Hematopoietic multipotent progenitor cell treated with erythropoietin and hydrocortisone succinate and interleukin-3 and kit ligand, for 8 days (in vitro differentiated cells): ENCODE measurements at regions not wholly inside any gene's neighbourhood (a gene's known extent, or its start where the extent isn't known, plus 50 kb on each side); places are given as distances from the start of the nearest gene placed in this dataset.
"Not testable (repeated sequence)": the region's sequence is repeated elsewhere in the genome, so short reads cannot be mapped to it uniquely, and the experiment has no call there.

Experiments used
- DNase-seq: peaks from one replicate; pipeline ENCODE4 v3.0.0-alpha.2; 2015

DNA sequence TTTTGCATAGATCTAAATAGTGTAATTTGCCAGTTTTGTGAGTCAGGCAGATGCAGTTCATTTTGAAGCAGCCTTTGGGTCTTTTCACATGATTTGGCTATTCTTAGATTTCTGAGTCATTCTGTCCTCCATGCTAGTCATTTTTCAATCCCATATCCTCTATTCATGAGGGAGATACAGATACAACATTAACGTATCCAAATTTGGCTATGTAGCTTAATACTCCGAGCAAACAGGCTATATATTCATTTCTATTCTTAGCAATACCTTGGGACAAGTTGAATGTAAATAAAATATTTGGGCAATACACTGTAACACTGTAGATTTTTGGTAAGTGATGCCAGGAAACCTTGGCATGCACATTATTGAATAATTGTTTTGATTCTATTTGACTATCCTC is 270.7 kb upstream of the PDE3A start:
- no peak for DNase-seq

GRCh38 chr12:20099395-20100183 is 268.7 kb upstream of the PDE3A start:
- no peak for DNase-seq

DNA sequence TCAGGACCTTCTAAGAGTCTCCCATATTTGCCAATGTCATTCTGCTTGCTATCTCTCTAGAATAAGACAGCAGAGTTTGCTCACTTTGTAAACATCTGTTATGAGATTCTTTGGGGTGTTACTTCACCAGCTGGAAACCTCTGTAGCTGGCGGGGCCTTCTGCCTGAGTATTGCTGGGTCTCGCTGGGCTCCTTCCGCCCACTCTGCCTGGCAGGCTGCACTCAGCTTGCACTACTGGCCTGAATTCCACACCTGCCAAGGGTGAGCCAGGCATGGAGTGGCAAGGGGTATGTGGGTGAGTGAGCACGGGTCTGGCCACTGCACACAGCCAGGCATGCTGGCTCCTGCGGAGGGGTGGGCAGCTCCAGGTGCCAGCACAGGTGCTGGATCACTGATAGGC is 267.3 kb upstream of the PDE3A start:
- DNase-seq: no peak

DNA sequence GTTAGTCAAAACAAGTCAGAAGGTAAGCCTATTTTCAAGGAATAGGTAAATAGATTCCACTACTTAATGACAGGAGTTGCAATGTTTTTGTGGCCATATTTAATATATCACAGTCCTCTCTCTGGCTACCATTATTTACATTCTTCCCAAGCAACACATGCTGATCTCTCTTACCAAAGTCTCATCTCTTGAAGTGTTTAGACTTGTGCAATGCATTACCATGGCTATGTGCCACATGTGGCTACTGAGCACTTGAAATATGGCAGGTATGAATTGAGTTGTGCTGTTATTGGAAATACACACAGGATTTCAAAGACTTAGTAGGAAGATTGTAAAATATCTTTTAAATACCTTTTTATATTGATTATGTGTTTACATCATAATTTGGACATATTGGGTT is 262.4 kb upstream of the PDE3A start:
- DNase-seq: no peak

DNA sequence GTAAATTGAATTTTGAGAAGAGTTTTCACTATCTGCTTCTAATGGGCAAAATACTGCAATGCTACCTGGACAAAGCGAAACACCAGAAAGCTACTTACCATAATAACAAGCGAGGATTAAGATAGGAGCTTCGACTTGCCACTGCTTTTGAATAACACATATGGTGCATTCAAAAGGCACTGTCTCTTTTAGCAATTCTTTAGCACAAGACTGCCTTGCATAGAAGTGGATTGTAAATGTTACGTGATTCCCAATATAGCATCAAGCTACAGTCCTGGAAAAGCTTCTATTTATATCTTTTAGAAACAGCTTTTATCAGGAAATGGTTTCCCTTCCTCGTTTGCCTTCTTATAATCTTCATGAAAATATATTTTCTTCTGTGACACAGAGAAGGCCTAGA is 258.7 kb upstream of the PDE3A start:
- DNase-seq: no peak

- not testable (repeated sequence) for DNase-seq
Observed at GRCh38 chr12:20115371-20115770, 253.0 kb upstream of the PDE3A start.

- no peak for DNase-seq
Observed at GRCh38 chr12:20119596-20120402, 248.5 kb upstream of the PDE3A start.

GRCh38 chr12:20120403-20120725 is 248.0 kb upstream of the PDE3A start:
- no peak for DNase-seq

GRCh38 chr12:20122274-20122673 is 246.1 kb upstream of the PDE3A start:
- DNase-seq: no peak

DNA sequence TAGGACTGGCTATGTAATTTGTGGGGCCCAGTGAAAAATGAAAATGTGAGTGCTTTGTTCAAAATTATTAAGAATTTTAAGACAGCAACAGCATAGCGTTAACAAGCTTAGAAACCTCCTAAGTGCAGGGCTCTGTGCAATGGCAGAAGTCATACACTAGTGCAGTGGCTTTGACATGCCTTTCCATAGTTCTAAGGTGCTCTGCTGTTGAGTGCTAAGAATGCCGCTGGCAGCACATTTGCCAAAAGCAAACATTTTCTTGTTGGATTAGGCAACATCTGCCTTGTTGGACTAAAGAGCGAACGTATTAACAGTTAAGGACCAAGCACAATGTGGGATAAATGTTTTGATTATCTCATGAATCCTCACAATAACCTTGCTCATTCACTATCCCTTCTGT is 244.9 kb upstream of the PDE3A start:
- DNase-seq: no peak

- no peak for DNase-seq
Observed at GRCh38 chr12:20125276-20125798, 243.0 kb upstream of the PDE3A start.

- DNase-seq: no peak
Observed at GRCh38 chr12:20126601-20127000, 241.7 kb upstream of the PDE3A start.

- no peak for DNase-seq
Observed at GRCh38 chr12:20127413-20127812, 240.9 kb upstream of the PDE3A start.

DNA sequence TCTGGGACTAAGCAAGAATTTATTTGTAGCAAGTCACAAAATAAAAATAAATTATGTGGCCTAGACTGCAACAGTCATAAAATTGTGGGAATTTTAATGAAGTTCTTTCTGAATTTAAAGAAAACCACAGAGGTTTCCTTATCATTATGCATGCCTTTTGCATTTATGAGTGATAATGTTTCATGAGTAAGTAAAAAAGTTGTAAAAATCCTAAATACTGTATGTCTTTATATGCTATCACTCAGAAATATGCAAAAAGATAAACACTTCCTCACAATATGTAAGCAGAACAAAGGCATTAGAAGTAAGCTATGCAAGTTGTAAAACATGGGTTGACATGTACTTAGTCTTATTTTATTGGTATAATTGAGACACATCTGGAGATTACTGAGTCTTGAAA is 239.4 kb upstream of the PDE3A start:
- no peak for DNase-seq

DNA sequence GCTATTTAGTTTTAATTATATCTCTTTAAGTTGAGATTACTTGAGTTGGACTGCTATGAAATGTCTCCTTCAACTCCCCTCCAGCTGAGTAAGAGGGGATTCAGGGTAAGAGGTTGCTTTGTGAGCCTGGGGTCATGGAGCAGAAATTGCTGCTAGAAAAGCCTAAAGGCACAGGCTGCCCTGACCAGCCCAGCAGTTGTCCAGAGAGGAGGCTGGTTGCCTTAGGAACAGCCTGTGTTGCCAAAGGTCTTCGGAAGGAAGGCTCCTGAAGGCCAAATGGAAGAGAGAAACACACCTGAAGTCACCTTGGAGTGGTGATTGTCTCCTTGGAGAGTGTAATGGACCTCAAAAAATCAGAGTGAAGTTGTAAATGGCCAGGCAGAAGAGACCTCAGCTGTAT is 235.5 kb upstream of the PDE3A start:
- DNase-seq: no peak

DNA sequence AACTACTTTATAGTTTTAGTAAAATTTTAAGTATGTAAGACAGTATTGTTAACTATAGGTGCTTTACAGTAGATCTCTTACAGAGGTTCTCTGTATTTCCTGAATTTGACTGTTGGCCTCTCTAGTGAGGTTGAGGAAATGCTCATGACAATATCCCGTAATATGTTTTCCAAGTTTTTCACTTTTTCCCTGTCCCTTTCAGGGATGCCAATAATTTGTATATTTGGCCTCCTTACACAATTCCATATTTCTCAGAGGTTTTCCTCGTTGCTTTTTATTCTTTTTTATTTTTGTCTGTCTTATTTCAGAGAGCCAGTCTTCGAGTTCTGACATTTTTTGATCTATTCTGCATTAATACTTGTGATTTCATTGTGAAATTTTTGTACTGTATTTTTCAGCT is 233.7 kb upstream of the PDE3A start:
- DNase-seq: no peak

DNA sequence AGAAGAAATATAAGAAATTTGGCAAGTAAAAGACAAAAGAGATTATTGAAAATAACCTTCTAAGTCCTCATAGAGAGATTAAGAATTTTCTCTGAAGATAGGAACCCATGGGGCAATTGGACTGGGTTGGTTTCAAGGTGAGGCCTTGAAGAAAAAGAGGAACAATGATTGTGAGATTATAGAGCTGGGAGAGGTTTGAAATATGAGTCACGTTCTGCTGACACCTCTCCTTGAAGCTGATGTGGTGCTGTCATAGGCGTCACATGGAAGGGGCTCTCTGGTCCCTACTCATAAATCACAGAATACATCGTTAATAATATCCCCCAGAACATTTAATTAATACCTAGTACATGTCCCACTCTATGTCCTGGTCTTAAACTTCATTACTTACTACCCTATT is 227.6 kb upstream of the PDE3A start:
- DNase-seq: no peak

DNA sequence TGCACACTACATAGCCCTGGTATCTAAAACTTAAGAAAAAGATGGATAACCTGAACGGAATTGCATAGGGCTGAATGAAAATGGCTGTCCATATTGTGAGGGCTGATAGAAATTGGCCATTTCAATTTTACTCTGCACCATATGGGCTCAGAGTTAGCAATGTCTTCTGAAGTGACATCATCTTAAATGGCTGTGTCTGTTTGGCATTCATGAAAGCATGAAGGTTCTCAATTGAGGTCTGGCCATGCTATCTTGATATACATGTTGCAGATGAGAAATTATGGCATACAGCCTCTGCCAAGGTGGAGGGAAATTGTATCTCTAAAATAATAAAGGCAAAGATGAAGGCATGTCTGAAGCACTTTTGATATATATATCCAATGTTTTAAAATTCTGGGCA is 226.0 kb upstream of the PDE3A start:
- DNase-seq: no peak

DNA sequence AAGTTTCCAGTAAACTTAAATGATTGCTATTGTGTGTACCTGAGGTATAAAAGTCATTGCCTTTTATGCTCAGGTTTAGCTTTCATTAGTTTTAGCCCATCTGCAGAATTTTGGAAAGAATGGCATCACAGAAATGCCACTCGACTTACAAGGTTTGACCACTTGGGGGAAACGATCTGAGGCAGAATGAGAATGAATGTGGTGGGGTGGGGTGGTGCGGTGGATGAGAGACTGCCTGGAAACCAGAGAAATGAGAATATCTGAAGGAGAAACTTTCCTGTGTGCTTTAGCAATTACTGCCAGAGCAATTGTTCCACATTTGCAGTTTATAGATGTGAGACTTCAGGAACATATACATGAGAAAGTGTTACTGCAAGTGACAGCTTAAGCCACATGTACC is 225.4 kb upstream of the PDE3A start:
- no peak for DNase-seq

DNA sequence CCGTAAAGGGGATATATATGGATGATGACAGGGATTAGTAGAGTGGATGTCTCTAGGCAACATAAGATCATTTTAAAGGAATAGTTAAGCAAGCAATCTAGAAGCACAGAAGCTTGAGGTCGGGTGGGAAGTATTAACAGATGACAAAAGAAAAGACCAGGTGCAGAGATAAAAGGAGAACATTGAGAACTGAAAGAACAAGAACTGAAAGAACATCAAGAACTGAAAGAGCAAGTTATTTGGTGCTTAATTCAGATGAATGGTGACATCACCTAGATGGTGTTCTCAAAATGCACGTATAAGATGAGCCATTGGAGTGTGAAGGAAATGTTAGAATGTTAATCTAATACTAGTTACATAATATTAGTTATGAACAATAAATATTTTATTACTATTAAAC is 224.0 kb upstream of the PDE3A start:
- DNase-seq: no peak

DNA sequence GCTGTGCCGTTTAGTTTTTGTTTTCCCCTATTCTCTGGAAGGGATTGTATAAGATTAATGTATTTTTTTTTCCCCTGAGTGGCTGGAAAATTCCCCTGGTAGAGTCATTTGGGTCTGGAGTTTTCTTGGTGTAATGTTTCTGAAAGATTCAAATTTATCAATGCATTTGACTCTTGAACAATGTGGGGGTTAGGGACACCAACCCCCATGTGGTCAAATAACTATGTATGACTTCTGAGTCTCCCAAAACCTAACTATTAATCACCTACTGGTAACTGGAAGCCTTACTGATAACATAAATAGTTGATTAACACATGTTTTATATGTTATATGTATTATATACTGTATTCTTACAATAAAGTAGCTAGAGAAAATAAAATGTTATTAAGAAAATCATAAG is 220.1 kb upstream of the PDE3A start:
- no peak for DNase-seq

- no peak for DNase-seq
Observed at GRCh38 chr12:20150835-20151422, 217.4 kb upstream of the PDE3A start.

GRCh38 chr12:20154052-20154451 is 214.3 kb upstream of the PDE3A start:
- DNase-seq: no peak

DNA sequence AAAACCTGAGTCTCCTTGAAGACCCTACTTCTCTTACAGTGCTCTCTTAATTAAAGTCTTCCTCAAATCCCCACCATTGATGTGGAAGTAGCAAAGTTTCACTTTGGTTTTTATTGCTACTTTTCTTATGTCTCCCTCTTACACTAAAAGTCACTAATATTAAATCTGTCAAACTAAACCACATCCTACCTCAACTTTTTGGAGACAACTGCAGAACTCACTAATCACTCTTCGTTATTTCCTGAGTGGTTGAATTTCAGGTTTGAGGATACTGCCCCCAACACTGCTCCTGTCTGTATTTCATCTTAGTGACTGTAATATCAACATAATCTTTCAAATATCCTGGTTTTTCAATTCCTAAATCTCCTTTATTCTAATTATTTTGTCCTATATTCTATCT is 213.0 kb upstream of the PDE3A start:
- DNase-seq: no peak
